ENCODE measurements at regions not wholly inside any gene's neighbourhood (a gene's known extent, or its start where the extent isn't known, plus 50 kb on each side); places are given as distances from the start of the nearest gene placed in this dataset.

DNA sequence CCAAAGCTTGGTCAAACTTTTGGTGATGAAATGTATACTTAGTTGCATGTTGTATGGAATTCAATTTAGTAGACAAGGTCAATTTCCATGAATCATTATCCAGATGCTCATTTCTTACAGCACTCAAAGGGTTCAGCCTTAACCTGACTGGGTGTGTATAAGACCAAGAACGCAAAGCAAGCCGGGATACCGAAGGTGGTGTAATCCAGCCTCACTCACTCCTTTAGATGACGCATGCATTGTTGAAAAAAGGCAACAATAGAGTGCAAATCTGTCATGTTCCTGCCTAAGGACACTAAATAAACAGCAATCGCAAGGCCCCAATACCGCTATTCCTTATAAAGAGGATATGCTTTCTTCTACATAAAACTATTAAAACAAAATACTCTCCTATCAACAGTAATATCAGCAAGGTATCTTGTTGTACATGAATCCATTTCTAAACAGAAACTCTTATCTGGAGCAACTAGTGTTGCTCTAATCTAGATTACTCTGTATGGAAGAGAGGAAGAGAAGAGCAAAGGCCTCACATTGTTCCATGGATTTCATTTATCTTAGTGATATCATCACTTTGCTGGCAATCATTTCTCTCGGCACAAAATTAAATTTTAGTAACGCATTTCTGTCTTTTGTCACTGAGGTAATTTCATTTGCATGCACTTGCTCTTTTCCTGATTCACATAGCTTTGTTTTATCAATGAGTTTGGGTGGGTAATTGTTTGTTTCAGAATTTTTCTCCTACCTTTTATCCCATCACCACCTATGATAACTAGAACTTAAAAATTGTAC lies 96.2 kb downstream of the PLK2 start:
- Histone ChIP-seq H3K4me3 (ENCODE audit: low read depth in 2 of 2, low read length in 1 of 2) (no peak overlapping the region), H3K4me2 (no peak overlapping the region), H3K9me3 (no peaks in the 10 kb centered on the region), H3K79me2 (ENCODE audit: insufficient read depth) (no peaks in the 10 kb centered on the region), H3K9ac (no peak overlapping the region), H4K20me1 (ENCODE audit: insufficient read depth) (no peaks in the 10 kb centered on the region), H3K27me3 (ENCODE audit: insufficient read depth) (no peaks in the 10 kb centered on the region), H3K27ac (ENCODE audit: low read depth in 2 of 2, low read length in 1 of 2) (no peak overlapping the region), H3K9me2 (no peaks in the 10 kb centered on the region), H2AFZ (ENCODE audit: low read depth) (no peak overlapping the region), H3K4me1 (ENCODE audit: control insufficient read depth in 1 of 2, insufficient read depth in 2 of 2, low read depth in 1 of 2, low read length in 1 of 2) (no peaks in the 10 kb centered on the region), H3F3A (replicated peaks; ENCODE audit: insufficient read depth) (no peaks in the 10 kb centered on the region), H3K36me3 (replicated peaks in 1 of 2; ENCODE audit: control insufficient read depth in 1 of 2, insufficient read depth in 2 of 2, low read length in 1 of 2) (no peaks in the 10 kb centered on the region)
- no peak for DNase-seq
- no peak for TF ChIP-seq SMC3 (IDR thresholded peaks at IDR 0.05; ENCODE audit: low read depth, low read length)
- peak; percentile 24; the same call in 1 of the 2 replicates for TF ChIP-seq GATA2 (CRISPR knock-in tag; IDR thresholded peaks at IDR 0.05)
- TF ChIP-seq POLR2AphosphoS5 (IDR thresholded peaks at IDR 0.05; ENCODE audit: low read depth, low read length), result no peak
- 77% methylated on average over 8 of the region's 8 CpGs for WGBS (ENCODE audit: low lambda C conversion rate)
- ChIA-PET POLR2A (no interaction called here), CTCF (no interaction called here)

DNA sequence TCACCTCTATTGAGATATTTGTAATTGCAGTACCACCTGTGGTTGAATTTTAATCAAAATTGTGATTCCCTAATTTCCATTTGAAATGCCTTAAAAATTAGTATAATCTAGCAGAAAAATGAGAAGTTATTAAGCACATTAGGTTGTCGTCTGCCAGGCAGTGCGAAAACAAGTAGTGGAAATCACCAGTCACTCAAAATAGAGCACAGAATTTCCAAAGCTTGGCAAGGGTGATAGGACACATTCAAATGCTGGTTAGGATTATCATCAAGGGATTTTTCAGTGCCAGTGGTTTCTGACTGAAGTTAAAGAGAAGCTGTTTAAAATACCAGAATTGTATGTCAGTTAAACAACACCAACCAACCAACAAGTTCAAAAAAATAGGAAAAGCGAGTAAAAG lies 97.8 kb downstream of the PLK2 start:
- Histone ChIP-seq H2AFZ (ENCODE audit: low read depth) (no peak overlapping the region), H3K27me3 (ENCODE audit: insufficient read depth) (no peaks in the 10 kb centered on the region), H3K9me2 (no peaks in the 10 kb centered on the region), H3K36me3 (replicated peaks in 1 of 2; ENCODE audit: control insufficient read depth in 1 of 2, insufficient read depth in 2 of 2, low read length in 1 of 2) (no peaks in the 10 kb centered on the region), H3K27ac (ENCODE audit: low read depth in 2 of 2, low read length in 1 of 2) (no peak overlapping the region), H3K9me3 (no peaks in the 10 kb centered on the region), H4K20me1 (ENCODE audit: insufficient read depth) (no peaks in the 10 kb centered on the region), H3K9ac (no peak overlapping the region), H3K79me2 (ENCODE audit: insufficient read depth) (no peaks in the 10 kb centered on the region), H3K4me2 (no peak overlapping the region), H3K4me1 (ENCODE audit: control insufficient read depth in 1 of 2, insufficient read depth in 2 of 2, low read depth in 1 of 2, low read length in 1 of 2) (no peaks in the 10 kb centered on the region), H3K4me3 (ENCODE audit: low read depth in 2 of 2, low read length in 1 of 2) (no peak overlapping the region), H3F3A (replicated peaks; ENCODE audit: insufficient read depth) (no peaks in the 10 kb centered on the region)
- no peak for TF ChIP-seq TAF1 (IDR thresholded peaks at IDR 0.05; ENCODE audit: borderline replicate concordance, low read depth, low read length)
- no peak for TF ChIP-seq SMC3 (IDR thresholded peaks at IDR 0.05; ENCODE audit: low read depth, low read length)
- no peak for TF ChIP-seq TEAD4 (IDR thresholded peaks at IDR 0.05; ENCODE audit: borderline replicate concordance, insufficient read depth)
- TF ChIP-seq EZH2phosphoT487 (IDR thresholded peaks at IDR 0.05; ENCODE audit: borderline replicate concordance, low read depth), result no peak
- no peak for TF ChIP-seq GABPA (IDR thresholded peaks at IDR 0.05; ENCODE audit: low read depth)
- no peak for TF ChIP-seq POLR2AphosphoS5 (IDR thresholded peaks at IDR 0.05; ENCODE audit: low read depth, low read length)
- TF ChIP-seq MXI1 (IDR thresholded peaks at IDR 0.05; ENCODE audit: low read depth, low read length), result no peak
- TF ChIP-seq, protein P1, sequence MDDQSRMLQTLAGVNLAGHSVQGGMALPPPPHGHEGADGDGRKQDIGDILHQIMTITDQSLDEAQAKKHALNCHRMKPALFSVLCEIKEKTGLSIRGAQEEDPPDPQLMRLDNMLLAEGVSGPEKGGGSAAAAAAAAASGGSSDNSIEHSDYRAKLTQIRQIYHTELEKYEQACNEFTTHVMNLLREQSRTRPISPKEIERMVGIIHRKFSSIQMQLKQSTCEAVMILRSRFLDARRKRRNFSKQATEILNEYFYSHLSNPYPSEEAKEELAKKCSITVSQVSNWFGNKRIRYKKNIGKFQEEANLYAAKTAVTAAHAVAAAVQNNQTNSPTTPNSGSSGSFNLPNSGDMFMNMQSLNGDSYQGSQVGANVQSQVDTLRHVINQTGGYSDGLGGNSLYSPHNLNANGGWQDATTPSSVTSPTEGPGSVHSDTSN (IDR thresholded peaks at IDR 0.05), result no peak
- no peak for TF ChIP-seq YY1 (IDR thresholded peaks at IDR 0.05; ENCODE audit: low read depth)
- TF ChIP-seq, protein P2, sequence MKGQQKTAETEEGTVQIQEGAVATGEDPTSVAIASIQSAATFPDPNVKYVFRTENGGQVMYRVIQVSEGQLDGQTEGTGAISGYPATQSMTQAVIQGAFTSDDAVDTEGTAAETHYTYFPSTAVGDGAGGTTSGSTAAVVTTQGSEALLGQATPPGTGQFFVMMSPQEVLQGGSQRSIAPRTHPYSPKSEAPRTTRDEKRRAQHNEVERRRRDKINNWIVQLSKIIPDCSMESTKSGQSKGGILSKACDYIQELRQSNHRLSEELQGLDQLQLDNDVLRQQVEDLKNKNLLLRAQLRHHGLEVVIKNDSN (IDR thresholded peaks at IDR 0.05; ENCODE audit: borderline replicate concordance, low read depth), result no peak
- TF ChIP-seq, protein P3, sequence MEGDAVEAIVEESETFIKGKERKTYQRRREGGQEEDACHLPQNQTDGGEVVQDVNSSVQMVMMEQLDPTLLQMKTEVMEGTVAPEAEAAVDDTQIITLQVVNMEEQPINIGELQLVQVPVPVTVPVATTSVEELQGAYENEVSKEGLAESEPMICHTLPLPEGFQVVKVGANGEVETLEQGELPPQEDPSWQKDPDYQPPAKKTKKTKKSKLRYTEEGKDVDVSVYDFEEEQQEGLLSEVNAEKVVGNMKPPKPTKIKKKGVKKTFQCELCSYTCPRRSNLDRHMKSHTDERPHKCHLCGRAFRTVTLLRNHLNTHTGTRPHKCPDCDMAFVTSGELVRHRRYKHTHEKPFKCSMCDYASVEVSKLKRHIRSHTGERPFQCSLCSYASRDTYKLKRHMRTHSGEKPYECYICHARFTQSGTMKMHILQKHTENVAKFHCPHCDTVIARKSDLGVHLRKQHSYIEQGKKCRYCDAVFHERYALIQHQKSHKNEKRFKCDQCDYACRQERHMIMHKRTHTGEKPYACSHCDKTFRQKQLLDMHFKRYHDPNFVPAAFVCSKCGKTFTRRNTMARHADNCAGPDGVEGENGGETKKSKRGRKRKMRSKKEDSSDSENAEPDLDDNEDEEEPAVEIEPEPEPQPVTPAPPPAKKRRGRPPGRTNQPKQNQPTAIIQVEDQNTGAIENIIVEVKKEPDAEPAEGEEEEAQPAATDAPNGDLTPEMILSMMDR (IDR thresholded peaks at IDR 0.05), result no peak
- no peak for TF ChIP-seq ELF1 (IDR thresholded peaks at IDR 0.05)
- no peak for TF ChIP-seq NRF1 (IDR thresholded peaks at IDR 0.05; ENCODE audit: low read depth, low read length)
- TF ChIP-seq GATA2 (CRISPR knock-in tag; IDR thresholded peaks at IDR 0.05), result no peak
- no peak for TF ChIP-seq MEF2A (IDR thresholded peaks at IDR 0.05; ENCODE audit: borderline replicate concordance, low read depth)
- no peak for TF ChIP-seq RXRA (IDR thresholded peaks at IDR 0.05; ENCODE audit: borderline replicate concordance, low read depth)
- POLR2A ChIA-PET, result no interaction called here
- CTCF ChIA-PET, result interaction anchor here (0.9 to 1.2 kb wide), 2 partner anchors 153 to 472 kb away, joined by 3 read pairs; no protein-coding TSS in a partner anchor
- no peak for DNase-seq
- 94% methylated on average over 3 of the region's 3 CpGs for WGBS (ENCODE audit: low lambda C conversion rate)
